ENCODE measurements at regions not wholly inside any gene's neighbourhood (a gene's known extent, or its start where the extent isn't known, plus 50 kb on each side); places are given as distances from the start of the nearest gene placed in this dataset.

GRCh38 chr1:64318428-64318827 lies 115.0 kb downstream of the UBE2U start:
- no peaks in the 10 kb centered on the region for H3K4me1 ChIP-seq (ENCODE audit: low read depth)
- intact Hi-C loops (cut with DNase I, micrococcal nuclease) = no loop called here

DNA sequence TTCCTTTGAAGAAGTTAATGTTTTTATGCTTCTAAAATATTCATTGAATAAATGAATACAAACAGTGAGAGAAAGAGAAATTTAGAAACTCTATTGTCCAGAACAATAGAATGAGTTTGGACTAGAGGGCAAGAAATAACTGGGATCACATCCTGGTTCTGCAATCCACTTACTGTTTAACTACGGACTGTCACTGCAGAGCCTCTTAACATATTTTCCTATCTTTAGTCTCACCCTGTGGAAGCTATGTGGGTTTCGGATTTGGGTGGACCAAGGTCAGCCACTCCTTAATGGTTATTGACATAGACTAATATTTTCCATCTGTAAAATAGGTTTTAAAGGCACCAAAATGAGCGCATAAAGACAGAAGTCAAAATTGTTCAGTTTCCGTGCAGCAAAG lies 116.6 kb downstream of the UBE2U start:
- DNase-seq (no peak), ATAC-seq (no peak)
- no peaks in the 10 kb centered on the region for H3K4me1 ChIP-seq (ENCODE audit: low read depth)
- TF ChIP-seq CTCF (IDR thresholded peaks at IDR 0.05) = no peak
- intact Hi-C loops (cut with DNase I, micrococcal nuclease) = no loop called here
- no peaks in the 10 kb centered on the region for H3K36me3 ChIP-seq (ENCODE audit: low read depth)
- no peak overlapping the region for H3K4me3 ChIP-seq
- no peaks in the 10 kb centered on the region for H3K9me3 ChIP-seq

More at GRCh38 chr1:64318428-64318827, 115.0 kb downstream of the UBE2U start:
- Histone ChIP-seq H3K4me3 (no peak overlapping the region), H3K36me3 (ENCODE audit: low read depth) (no peaks in the 10 kb centered on the region), H3K9me3 (no peaks in the 10 kb centered on the region)
- DNase-seq = no peak
- no peak for ATAC-seq
- no peak for TF ChIP-seq CTCF (IDR thresholded peaks at IDR 0.05)

DNA sequence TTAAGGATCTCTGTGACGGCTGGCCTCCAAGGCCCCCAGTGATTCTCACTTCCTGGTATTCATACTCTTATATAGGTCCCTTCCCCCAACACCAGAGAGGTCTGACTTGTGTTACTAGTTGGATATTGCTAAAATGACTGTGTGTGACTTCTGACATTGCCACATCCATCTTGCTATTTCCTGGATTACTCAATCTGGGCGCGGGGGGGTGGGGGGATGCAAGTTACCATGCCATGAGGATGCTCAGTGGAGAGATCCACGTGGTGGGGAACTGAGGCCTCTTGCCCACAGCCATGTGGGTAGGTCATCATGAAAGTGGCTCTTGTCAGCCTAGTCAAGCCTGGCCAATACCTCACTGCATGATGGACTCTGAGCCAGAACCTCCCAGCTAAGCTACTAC lies 117.0 kb downstream of the UBE2U start:
- ATAC-seq = no peak
- H3K9me3 ChIP-seq = no peaks in the 10 kb centered on the region
- no peak for DNase-seq
- no peaks in the 10 kb centered on the region for H3K4me1 ChIP-seq (ENCODE audit: low read depth)
- no peak overlapping the region for H3K4me3 ChIP-seq
- intact Hi-C loops (cut with DNase I, micrococcal nuclease) = no loop called here
- no peak for TF ChIP-seq CTCF (IDR thresholded peaks at IDR 0.05)
- no peaks in the 10 kb centered on the region for H3K36me3 ChIP-seq (ENCODE audit: low read depth)

GRCh38 chr1:64320922-64321614 lies 117.6 kb downstream of the UBE2U start:
- intact Hi-C loops (cut with DNase I, micrococcal nuclease) = no loop called here
- no peak for TF ChIP-seq CTCF (IDR thresholded peaks at IDR 0.05)
- no peak for ATAC-seq
- no peaks in the 10 kb centered on the region for H3K9me3 ChIP-seq
- no peaks in the 10 kb centered on the region for H3K36me3 ChIP-seq (ENCODE audit: low read depth)
- no peaks in the 10 kb centered on the region for H3K4me1 ChIP-seq (ENCODE audit: low read depth)
- no peak for DNase-seq
- no peak overlapping the region for H3K4me3 ChIP-seq

GRCh38 chr1:64323054-64323453 lies 119.6 kb downstream of the UBE2U start:
- Histone ChIP-seq H3K4me1 (ENCODE audit: low read depth) (no peaks in the 10 kb centered on the region), H3K4me3 (no peak overlapping the region), H3K9me3 (no peaks in the 10 kb centered on the region), H3K36me3 (ENCODE audit: low read depth) (no peaks in the 10 kb centered on the region)
- TF ChIP-seq CTCF (IDR thresholded peaks at IDR 0.05) = no peak
- no peak for ATAC-seq
- intact Hi-C loops (cut with DNase I, micrococcal nuclease) = no loop called here
- DNase-seq = no peak

DNA sequence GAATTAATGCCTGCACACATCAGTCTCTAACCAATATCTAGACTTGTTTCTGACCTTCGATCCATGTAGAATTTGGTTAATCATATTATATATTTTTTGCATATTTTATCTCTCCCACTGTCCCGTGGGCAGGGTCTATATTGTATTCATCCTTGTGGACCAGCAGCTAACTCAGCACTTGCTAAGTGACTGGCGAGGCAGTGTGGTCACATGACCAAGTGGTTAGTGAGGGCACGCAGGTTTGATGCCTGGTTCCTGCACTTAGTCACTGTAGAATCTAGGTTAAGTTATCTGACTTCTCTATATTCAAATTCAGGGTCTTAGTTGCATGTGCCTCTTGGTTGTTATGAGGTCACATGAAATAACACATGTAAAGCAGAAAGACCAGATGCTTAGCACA lies 120.5 kb downstream of the UBE2U start:
- no peaks in the 10 kb centered on the region for H3K9me3 ChIP-seq
- TF ChIP-seq CTCF (IDR thresholded peaks at IDR 0.05) = no peak
- no peaks in the 10 kb centered on the region for H3K36me3 ChIP-seq (ENCODE audit: low read depth)
- intact Hi-C loops (cut with DNase I, micrococcal nuclease) = no loop called here
- ATAC-seq (no peak), DNase-seq (no peak)
- H3K4me3 ChIP-seq = no peak overlapping the region
- H3K4me1 ChIP-seq (ENCODE audit: low read depth) = no peaks in the 10 kb centered on the region
